ENCODE measurements at regions not wholly inside any gene's neighbourhood (a gene's known extent, or its start where the extent isn't known, plus 50 kb on each side); places are given as distances from the start of the nearest gene placed in this dataset.

DNA sequence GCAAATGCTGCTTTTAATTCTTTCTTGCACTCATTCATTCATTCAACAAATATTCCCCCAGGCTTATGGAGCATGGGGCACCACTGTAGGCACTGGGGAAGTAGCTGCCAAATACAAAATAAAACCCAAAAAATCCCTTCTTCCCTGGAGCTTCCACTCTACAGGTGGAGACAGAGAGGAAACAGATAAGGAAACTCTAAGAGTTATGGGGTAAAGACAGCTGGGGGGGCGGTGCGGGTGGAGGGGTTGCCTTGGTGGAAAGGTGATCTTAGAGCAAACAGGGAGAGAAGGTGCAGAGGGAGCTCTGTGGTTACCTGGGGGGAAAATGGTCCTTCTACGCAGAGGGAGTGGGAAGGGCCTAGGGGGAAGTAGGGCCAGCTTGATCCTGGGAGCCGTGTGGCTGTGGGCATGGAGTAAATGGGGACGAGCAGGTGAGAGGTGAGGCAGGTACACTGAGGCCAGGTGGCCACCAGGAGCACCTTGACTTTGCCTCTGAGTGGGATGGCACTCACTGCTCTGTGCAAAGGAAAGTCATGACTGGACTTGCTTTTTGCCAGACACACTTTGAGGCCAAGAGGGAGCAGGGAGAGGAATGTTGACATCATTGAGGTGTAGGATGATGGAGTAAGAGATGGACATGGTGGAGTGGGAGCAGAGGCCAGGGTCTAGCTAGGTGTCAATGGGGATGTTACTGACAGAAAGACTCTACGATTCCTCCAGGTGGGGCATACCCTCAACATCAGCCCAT is 152.0 kb downstream of the ETS2 start:
- no peak for TF ChIP-seq EZH2 (IDR thresholded peaks at IDR 0.05; ENCODE audit: borderline replicate concordance, control insufficient read depth, low read depth, low read length)
- no peak for TF ChIP-seq POLR2A (IDR thresholded peaks at IDR 0.05; ENCODE audit: low read depth, low read length)
- TF ChIP-seq, protein P1, sequence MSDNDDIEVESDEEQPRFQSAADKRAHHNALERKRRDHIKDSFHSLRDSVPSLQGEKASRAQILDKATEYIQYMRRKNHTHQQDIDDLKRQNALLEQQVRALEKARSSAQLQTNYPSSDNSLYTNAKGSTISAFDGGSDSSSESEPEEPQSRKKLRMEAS (IDR thresholded peaks at IDR 0.05; ENCODE audit: low read depth, low read length), result no peak
- TF ChIP-seq, protein P2, sequence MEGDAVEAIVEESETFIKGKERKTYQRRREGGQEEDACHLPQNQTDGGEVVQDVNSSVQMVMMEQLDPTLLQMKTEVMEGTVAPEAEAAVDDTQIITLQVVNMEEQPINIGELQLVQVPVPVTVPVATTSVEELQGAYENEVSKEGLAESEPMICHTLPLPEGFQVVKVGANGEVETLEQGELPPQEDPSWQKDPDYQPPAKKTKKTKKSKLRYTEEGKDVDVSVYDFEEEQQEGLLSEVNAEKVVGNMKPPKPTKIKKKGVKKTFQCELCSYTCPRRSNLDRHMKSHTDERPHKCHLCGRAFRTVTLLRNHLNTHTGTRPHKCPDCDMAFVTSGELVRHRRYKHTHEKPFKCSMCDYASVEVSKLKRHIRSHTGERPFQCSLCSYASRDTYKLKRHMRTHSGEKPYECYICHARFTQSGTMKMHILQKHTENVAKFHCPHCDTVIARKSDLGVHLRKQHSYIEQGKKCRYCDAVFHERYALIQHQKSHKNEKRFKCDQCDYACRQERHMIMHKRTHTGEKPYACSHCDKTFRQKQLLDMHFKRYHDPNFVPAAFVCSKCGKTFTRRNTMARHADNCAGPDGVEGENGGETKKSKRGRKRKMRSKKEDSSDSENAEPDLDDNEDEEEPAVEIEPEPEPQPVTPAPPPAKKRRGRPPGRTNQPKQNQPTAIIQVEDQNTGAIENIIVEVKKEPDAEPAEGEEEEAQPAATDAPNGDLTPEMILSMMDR (IDR thresholded peaks at IDR 0.05 in 2 of 3, conservative IDR thresholded peaks at IDR 0.05 in 1 of 3; ENCODE audit: control insufficient read depth in 2 of 3, extremely low read depth in 1 of 3, insufficient read depth in 1 of 3, low read depth in 3 of 3, low read length in 3 of 3), result no peak
- no peak for TF ChIP-seq CHD4 (IDR thresholded peaks at IDR 0.05)
- no peak for TF ChIP-seq HDAC2 (IDR thresholded peaks at IDR 0.05)
- no peak for TF ChIP-seq SMARCA5 (IDR thresholded peaks at IDR 0.05)
- TF ChIP-seq POLR2AphosphoS5 (IDR thresholded peaks at IDR 0.05; ENCODE audit: low read length), result no peak
- no peak for TF ChIP-seq EP300 (IDR thresholded peaks at IDR 0.05; ENCODE audit: borderline replicate concordance in 1 of 2, control insufficient read depth in 1 of 2, low read depth in 2 of 2, low read length in 2 of 2)
- TF ChIP-seq, protein P3, sequence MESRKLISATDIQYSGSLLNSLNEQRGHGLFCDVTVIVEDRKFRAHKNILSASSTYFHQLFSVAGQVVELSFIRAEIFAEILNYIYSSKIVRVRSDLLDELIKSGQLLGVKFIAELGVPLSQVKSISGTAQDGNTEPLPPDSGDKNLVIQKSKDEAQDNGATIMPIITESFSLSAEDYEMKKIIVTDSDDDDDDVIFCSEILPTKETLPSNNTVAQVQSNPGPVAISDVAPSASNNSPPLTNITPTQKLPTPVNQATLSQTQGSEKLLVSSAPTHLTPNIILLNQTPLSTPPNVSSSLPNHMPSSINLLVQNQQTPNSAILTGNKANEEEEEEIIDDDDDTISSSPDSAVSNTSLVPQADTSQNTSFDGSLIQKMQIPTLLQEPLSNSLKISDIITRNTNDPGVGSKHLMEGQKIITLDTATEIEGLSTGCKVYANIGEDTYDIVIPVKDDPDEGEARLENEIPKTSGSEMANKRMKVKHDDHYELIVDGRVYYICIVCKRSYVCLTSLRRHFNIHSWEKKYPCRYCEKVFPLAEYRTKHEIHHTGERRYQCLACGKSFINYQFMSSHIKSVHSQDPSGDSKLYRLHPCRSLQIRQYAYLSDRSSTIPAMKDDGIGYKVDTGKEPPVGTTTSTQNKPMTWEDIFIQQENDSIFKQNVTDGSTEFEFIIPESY (IDR thresholded peaks at IDR 0.05), result no peak
- no peak for TF ChIP-seq MXI1 (IDR thresholded peaks at IDR 0.05; ENCODE audit: low read depth, low read length)
- no peak for TF ChIP-seq SIX5 (IDR thresholded peaks at IDR 0.05; ENCODE audit: low read depth, low read length, severe bottlenecking)

Data from GM12878 (cell line).